PC-9 (cell line): ENCODE measurements at regions not wholly inside any gene's neighbourhood (a gene's known extent, or its start where the extent isn't known, plus 50 kb on each side); places are given as distances from the start of the nearest gene placed in this dataset.

Experiments used
- BruUV-seq: library from RNA; stranded (reverse); fragments of 400-500 nt; replicated peaks from 2 replicates; lab custom pipeline; 2021; lab: Mats Ljungman, UMichigan
- CTCF ChIA-PET: fragments of 300-600 bp; sonication (Branson Sonifier 250); formaldehyde crosslinking; loops from one replicate; lab custom pipeline; 2022; ENCODE audit warnings: antibody characterized with exemption; lab: Charles Lee
- POLR2A ChIA-PET: fragments of 300-600 bp; sonication (Branson Sonifier 250); formaldehyde crosslinking; loops from one replicate; lab custom pipeline; 2022; ENCODE audit warnings: antibody characterized with exemption; ENCODE audit not compliant: unreplicated experiment; lab: Charles Lee
- DNase-seq, 2 experiments: peaks; one replicate each; pipeline versions ENCODE4 v3.0.0 to v3.0.0-alpha.2; 2015 to 2022; ENCODE audit warnings: mixed read lengths in 1 of 2
- H2AFZ ChIP-seq: fragments of 200-600 bp; sonication (generic); 2 replicates; pipeline ENCODE4 v1.8.1; 2017; ENCODE audit warnings: antibody characterized with exemption
- H3F3A ChIP-seq: fragments of 200-600 bp; sonication (generic); 2 replicates; pipeline ENCODE4 v1.8.1; 2017; ENCODE audit warnings: antibody characterized with exemption, mild to moderate bottlenecking, low read depth; ENCODE audit not compliant: insufficient read depth
- H3K27ac ChIP-seq: fragments of 200-600 bp; sonication (generic); 2 replicates; pipeline ENCODE4 v1.6.1; 2016; ENCODE audit warnings: mixed run types
- H3K27me3 ChIP-seq: fragments of 200-600 bp; sonication (generic); 2 replicates; pipeline ENCODE4 v1.6.1; 2016; ENCODE audit warnings: low read depth, mixed run types; ENCODE audit not compliant: insufficient read depth
- H3K36me3 ChIP-seq: fragments of 200-600 bp; sonication (generic); 2 replicates; pipeline ENCODE4 v1.6.1; 2016; ENCODE audit warnings: low read depth, mixed run types
- H3K4me1 ChIP-seq: fragments of 200-600 bp; sonication (generic); replicated peaks from 2 replicates; pipeline ENCODE4 v1.6.1; 2016; ENCODE audit warnings: mixed run types; ENCODE audit not compliant: insufficient read depth
- H3K4me2 ChIP-seq: fragments of 200-600 bp; sonication (generic); 2 replicates; pipeline ENCODE4 v1.6.1; 2017; ENCODE audit warnings: mixed run types
- H3K4me3 ChIP-seq: fragments of 200-600 bp; sonication (generic); 2 replicates; pipeline ENCODE4 v1.6.1; 2016; ENCODE audit warnings: mixed run types
- H3K79me2 ChIP-seq: fragments of 200-600 bp; sonication (generic); 2 replicates; pipeline ENCODE4 v1.6.1; 2017; ENCODE audit warnings: low read depth, mixed run types
- H3K9me2 ChIP-seq: fragments of 200-600 bp; sonication (generic); 2 replicates; pipeline ENCODE4 v1.8.1; 2017; ENCODE audit warnings: mild to moderate bottlenecking; ENCODE audit not compliant: insufficient read depth
- H3K9me3 ChIP-seq: fragments of 200-600 bp; sonication (generic); 2 replicates; pipeline ENCODE4 v1.8.1; 2016; ENCODE audit warnings: low read depth; ENCODE audit not compliant: insufficient read depth
- H4K20me1 ChIP-seq: fragments of 200-600 bp; sonication (generic); 2 replicates; pipeline ENCODE4 v1.8.1; 2017; ENCODE audit not compliant: insufficient read depth
- CTCF ChIP-seq: fragments of 200-600 bp; sonication (generic); conservative IDR thresholded peaks from 2 replicates; pipeline ENCODE4 v1.6.1; 2017; ENCODE audit warnings: mixed run types, antibody characterized with exemption, mild to moderate bottlenecking, moderate library complexity
- EZH2 ChIP-seq: fragments of 200-600 bp; sonication (generic); IDR thresholded peaks from 2 replicates; pipeline ENCODE4 v1.8.0; 2017; ENCODE audit warnings: antibody characterized with exemption, low read depth
- intact Hi-C: fragments of 100-400 bp; cut with micrococcal nuclease; formaldehyde crosslinking; loops from one replicate; pipeline ENCODE4 v1.10.0; 2022; ENCODE audit not compliant: unreplicated experiment

- no peak for DNase-seq
- peaks cover 10% of the 10 kb centered on the region; the same call in 1 of the 2 replicates for H3F3A ChIP-seq
- H4K20me1 ChIP-seq, result no peaks in the 10 kb centered on the region
- no peaks in the 10 kb centered on the region for H3K79me2 ChIP-seq
- no peak overlapping the region for H3K27ac ChIP-seq
- no peak overlapping the region for H3K4me2 ChIP-seq
- CTCF ChIA-PET, result no interaction called here
- TF ChIP-seq EZH2 (no peak), CTCF (no peak)
- H3K27me3 ChIP-seq, result no peaks in the 10 kb centered on the region
- H3K9me3 ChIP-seq, result 0 out of 2 replicates have a peak, but pooled peaks cover 4% of the 10 kb centered on the region
- peaks cover 31% of the 10 kb centered on the region for H3K4me1 ChIP-seq
- H3K4me3 ChIP-seq, result no peak overlapping the region
- H3K36me3 ChIP-seq, result no peaks in the 10 kb centered on the region
- H3K9me2 ChIP-seq, result no peaks in the 10 kb centered on the region
- POLR2A ChIA-PET, result no interaction called here
- no TSS peak for BruUV-seq
- intact Hi-C loops, result no loop called here
- H2AFZ ChIP-seq, result no peak overlapping the region
Observed at GRCh38 chr7:106482091-106482490, 178.9 kb downstream of the CCDC71L start.

GRCh38 chr7:106480616-106481031 lies 180.3 kb downstream of the CCDC71L start:
- no peaks in the 10 kb centered on the region for H3K79me2 ChIP-seq
- intact Hi-C loops, result no loop called here
- H3K27me3 ChIP-seq, result no peaks in the 10 kb centered on the region
- H3K36me3 ChIP-seq, result no peaks in the 10 kb centered on the region
- no peak overlapping the region for H3K4me2 ChIP-seq
- no peak for DNase-seq
- H3K4me3 ChIP-seq, result no peak overlapping the region
- H3K27ac ChIP-seq, result no peak overlapping the region
- ChIA-PET POLR2A (no interaction called here), CTCF (no interaction called here)
- peaks cover 5% of the 10 kb centered on the region; the same call in 1 of the 2 replicates for H3F3A ChIP-seq
- BruUV-seq, result no TSS peak
- H3K9me2 ChIP-seq, result no peaks in the 10 kb centered on the region
- H2AFZ ChIP-seq, result no peak overlapping the region; the same call in 1 of the 2 replicates
- H3K4me1 ChIP-seq, result peaks cover 16% of the 10 kb centered on the region
- H4K20me1 ChIP-seq, result no peaks in the 10 kb centered on the region
- TF ChIP-seq CTCF, result no peak
- no peak for TF ChIP-seq EZH2
- H3K9me3 ChIP-seq, result 0 out of 2 replicates have a peak, but pooled peaks cover 3% of the 10 kb centered on the region

- no peak for TF ChIP-seq EZH2
- no peak for TF ChIP-seq CTCF
- Histone ChIP-seq H3K4me3 (no peak overlapping the region), H3F3A (peaks cover 5% of the 10 kb centered on the region; the same call in 1 of the 2 replicates), H3K9me3 (0 out of 2 replicates have a peak, but pooled peaks cover 3% of the 10 kb centered on the region), H4K20me1 (no peaks in the 10 kb centered on the region), H3K79me2 (no peaks in the 10 kb centered on the region), H3K9me2 (no peaks in the 10 kb centered on the region), H3K36me3 (no peaks in the 10 kb centered on the region), H3K4me1 (peaks cover 11% of the 10 kb centered on the region), H3K27me3 (no peaks in the 10 kb centered on the region), H3K4me2 (no peak overlapping the region), H3K27ac (no peak overlapping the region), H2AFZ (no peak overlapping the region)
- BruUV-seq, result no TSS peak
- intact Hi-C loops, result no loop called here
- ChIA-PET POLR2A (no interaction called here), CTCF (no interaction called here)
- DNase-seq, result no peak
Observed at GRCh38 chr7:106480161-106480579, 180.8 kb downstream of the CCDC71L start.
